ENCODE measurements at regions not wholly inside any gene's neighbourhood (a gene's known extent, or its start where the extent isn't known, plus 50 kb on each side); places are given as distances from the start of the nearest gene placed in this dataset.

- TF ChIP-seq CTCF (IDR thresholded peaks at IDR 0.05) (no peak), POLR2A (IDR thresholded peaks at IDR 0.05) (no peak)
- Histone ChIP-seq H3K36me3 (no peaks in the 10 kb centered on the region), H3K27ac (no peak overlapping the region), H3K4me1 (no peaks in the 10 kb centered on the region), H3K9me3 (peaks cover 0 to 9% (median 0%) of the 10 kb centered on the region in 12 donors), H3K27me3 (no peaks in the 10 kb centered on the region), H3K4me3 (no peak overlapping the region)
- no peak for DNase-seq
- ATAC-seq = no peak
- intact Hi-C loops (cut with DNase I) = no loop called here
Measured at GRCh38 chr10:44087403-44087802, 297.5 kb downstream of the CXCL12 start.

DNA sequence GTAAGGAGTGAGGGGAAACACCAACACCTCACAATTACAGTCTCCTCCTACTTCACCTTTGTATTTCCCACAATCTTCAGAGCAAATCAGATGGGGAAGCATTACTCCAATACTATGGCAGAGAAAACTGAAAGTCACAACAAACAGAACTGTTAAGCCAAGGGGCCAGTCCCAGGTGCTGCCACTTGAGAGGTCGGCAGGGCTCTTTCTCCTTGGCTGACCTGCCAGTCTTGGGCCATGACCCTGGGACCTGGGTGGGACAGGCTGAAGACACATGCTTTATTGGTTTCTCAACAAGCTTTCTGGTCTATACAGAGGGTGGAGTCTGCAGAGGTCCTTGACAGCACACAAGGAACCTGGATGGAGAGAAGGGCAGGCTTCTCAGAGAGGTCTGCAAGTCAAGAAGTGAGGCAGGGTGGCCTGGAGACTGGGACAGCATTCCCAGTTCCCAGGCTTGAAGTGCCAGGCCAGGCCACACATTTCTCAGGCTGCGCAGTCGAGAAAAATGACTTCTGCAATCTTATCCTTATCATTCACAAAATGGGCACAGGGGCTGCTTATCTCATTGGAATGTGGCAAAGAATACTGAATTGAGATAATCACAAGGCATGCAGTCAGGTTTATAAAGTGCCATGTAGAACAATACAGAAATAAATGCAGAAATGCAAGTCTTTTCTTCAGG, 301.0 kb downstream of the CXCL12 start:
- ATAC-seq = no peak
- intact Hi-C loops (cut with DNase I) = no loop called here
- Histone ChIP-seq H3K4me3 (no peak overlapping the region), H3K4me1 (no peaks in the 10 kb centered on the region), H3K27me3 (no peaks in the 10 kb centered on the region), H3K27ac (no peak overlapping the region), H3K36me3 (no peaks in the 10 kb centered on the region), H3K9me3 (no peaks in the 10 kb centered on the region)
- TF ChIP-seq CTCF (IDR thresholded peaks at IDR 0.05) = no peak
- no peak for TF ChIP-seq POLR2A (IDR thresholded peaks at IDR 0.05)
- no peak for DNase-seq
- 79 to 82% (median 80%) methylated on average over 3 of the region's 3 CpGs for WGBS, 4 donors

- ATAC-seq = no peak
- WGBS, 4 donors = 53 to 63% (median 56%) methylated on average over 2 of the region's 2 CpGs
- H3K36me3 ChIP-seq = no peaks in the 10 kb centered on the region
- no peaks in the 10 kb centered on the region for H3K27me3 ChIP-seq
- DNase-seq = no peak
- TF ChIP-seq CTCF (IDR thresholded peaks at IDR 0.05) = no peak
- no peak for TF ChIP-seq POLR2A (IDR thresholded peaks at IDR 0.05)
- H3K9me3 ChIP-seq = peaks cover 0 to 12% (median 0%) of the 10 kb centered on the region in 12 donors
- intact Hi-C loops (cut with DNase I) = no loop called here
- no peak overlapping the region for H3K4me3 ChIP-seq
- peaks cover 0 to 20% (median 12%) of the 10 kb centered on the region in 12 donors for H3K4me1 ChIP-seq
- no peak overlapping the region for H3K27ac ChIP-seq
Measured at GRCh38 chr10:44071479-44071878, 313.4 kb downstream of the CXCL12 start.

DNA sequence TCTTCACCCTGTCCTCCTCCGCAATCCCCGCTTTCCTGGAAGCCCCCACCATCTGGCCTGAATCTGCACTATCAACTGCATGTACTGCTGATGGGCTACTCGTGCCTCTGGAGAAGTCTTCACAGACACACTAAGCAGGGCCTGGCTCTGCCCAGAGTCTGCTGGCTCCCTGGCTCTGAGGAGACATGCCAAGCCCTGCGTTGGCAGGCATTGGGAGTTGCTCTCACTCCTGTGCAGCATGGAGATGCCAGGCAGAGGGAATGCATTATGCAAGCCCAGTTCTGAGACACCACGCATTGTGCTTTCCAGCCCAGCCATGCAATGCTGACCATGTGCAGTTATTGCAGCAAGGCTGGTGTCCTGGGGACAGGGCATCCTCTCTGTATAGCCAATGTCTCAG, 314.6 kb downstream of the CXCL12 start:
- TF ChIP-seq CTCF (IDR thresholded peaks at IDR 0.05) = no peak
- no peak for TF ChIP-seq POLR2A (IDR thresholded peaks at IDR 0.05)
- H3K27me3 ChIP-seq = no peaks in the 10 kb centered on the region
- DNase-seq = peak; percentile 49 to 70 (median 59)
- intact Hi-C loops (cut with DNase I) = no loop called here
- H3K4me1 ChIP-seq = peaks cover 0 to 28% (median 12%) of the 10 kb centered on the region in 12 donors
- no peaks in the 10 kb centered on the region for H3K36me3 ChIP-seq
- no peak overlapping the region for H3K4me3 ChIP-seq
- peaks cover 0 to 9% (median 0%) of the 10 kb centered on the region in 12 donors for H3K9me3 ChIP-seq
- H3K27ac ChIP-seq = peak overlapping the region in 1 of 12 donors; percentile 36
- 58 to 69% (median 63%) methylated on average over 3 to 5 of the region's 5 CpGs for WGBS, 4 donors
- peak; percentile 68 to 92 (median 86) for ATAC-seq
